GM23338 (cell line): ENCODE measurements at regions not wholly inside any gene's neighbourhood (a gene's known extent, or its start where the extent isn't known, plus 50 kb on each side); places are given as distances from the start of the nearest gene placed in this dataset.

Experiments used
- CTCF ChIP-seq, 2 experiments: fragments of 200-600 bp in 1 of 2; sonication (generic) in 1 of 2; conservative IDR thresholded peaks; 2 replicates each; pipeline versions ENCODE4 v1.5.1 to v1.6.1; 2016 to 2017; ENCODE audit warnings: antibody characterized with exemption in 2 of 2, low read depth in 2 of 2, mild to moderate bottlenecking in 2 of 2, moderate library complexity in 1 of 2
- EZH2 ChIP-seq: fragments of 200-600 bp; sonication (generic); IDR thresholded peaks from one replicate; pipeline ENCODE4 v1.8.0; 2017; ENCODE audit warnings: antibody characterized with exemption, mild to moderate bottlenecking, low read depth; ENCODE audit not compliant: unreplicated experiment
- EZH2phosphoT487 ChIP-seq: fragments of 200-600 bp; sonication (generic); IDR thresholded peaks from one replicate; pipeline ENCODE4 v1.8.1; 2018; ENCODE audit warnings: antibody characterized with exemption; ENCODE audit not compliant: unreplicated experiment
- POLR2AphosphoS5 ChIP-seq: IDR thresholded peaks from 2 replicates; pipeline ENCODE4 v1.6.1; 2016; ENCODE audit warnings: antibody characterized with exemption, low read depth

- TF ChIP-seq CTCF (conservative IDR thresholded peaks at IDR 0.05; ENCODE audit: low read depth in 2 of 2) (no peak), EZH2 (no peak), POLR2AphosphoS5 (no peak), EZH2phosphoT487 (no peak)
Observed at GRCh38 chr3:7973006-7973405, 528.6 kb upstream of the LMCD1 start.
